ENCODE measurements at regions not wholly inside any gene's neighbourhood (a gene's known extent, or its start where the extent isn't known, plus 50 kb on each side); places are given as distances from the start of the nearest gene placed in this dataset.
"Not testable (repeated sequence)": the region's sequence is repeated elsewhere in the genome, so short reads cannot be mapped to it uniquely, and the experiment has no call there.

GRCh38 chr5:173496883-173497255, 119.6 kb downstream of the BOD1 start:
- DNase-seq (ENCODE audit: low read depth in 4 of 4, low spot score in 3 of 4) = no peak

GRCh38 chr5:173496129-173496882, 120.1 kb downstream of the BOD1 start:
- no peak for DNase-seq (ENCODE audit: low read depth in 4 of 4, low spot score in 3 of 4)

- no peak for DNase-seq (ENCODE audit: low read depth in 4 of 4, low spot score in 3 of 4)
Measured at GRCh38 chr5:173495225-173495904, 121.1 kb downstream of the BOD1 start.

- DNase-seq (ENCODE audit: low read depth in 4 of 4, low spot score in 3 of 4) = no peak
Measured at GRCh38 chr5:173494446-173494845, 122.0 kb downstream of the BOD1 start.

GRCh38 chr5:173493846-173494245, 122.6 kb downstream of the BOD1 start:
- no peak for DNase-seq (ENCODE audit: low read depth in 4 of 4, low spot score in 3 of 4)

- no peak for DNase-seq (ENCODE audit: low read depth in 4 of 4, low spot score in 3 of 4)
Measured at GRCh38 chr5:173493040-173493439, 123.4 kb downstream of the BOD1 start.

- DNase-seq (ENCODE audit: low read depth in 4 of 4, low spot score in 3 of 4) = no peak
Measured at GRCh38 chr5:173490681-173491080, 125.8 kb downstream of the BOD1 start.

GRCh38 chr5:173488144-173488543, 128.3 kb downstream of the BOD1 start:
- no peak for DNase-seq (ENCODE audit: low read depth in 4 of 4, low spot score in 3 of 4)

- no peak for DNase-seq (ENCODE audit: low read depth in 4 of 4, low spot score in 3 of 4)
Measured at GRCh38 chr5:173487300-173487699, 129.2 kb downstream of the BOD1 start.

- DNase-seq (ENCODE audit: low read depth in 4 of 4, low spot score in 3 of 4) = no peak
Measured at GRCh38 chr5:173486355-173487225, 129.9 kb downstream of the BOD1 start.

- no peak for DNase-seq (ENCODE audit: low read depth in 4 of 4, low spot score in 3 of 4)
Measured at GRCh38 chr5:173484569-173484968, 131.9 kb downstream of the BOD1 start.

GRCh38 chr5:173483599-173483998, 132.9 kb downstream of the BOD1 start:
- not testable (repeated sequence) for DNase-seq (ENCODE audit: low read depth in 4 of 4, low spot score in 3 of 4)

GRCh38 chr5:173483160-173483559, 133.3 kb downstream of the BOD1 start:
- DNase-seq (ENCODE audit: low read depth in 4 of 4, low spot score in 3 of 4) = no peak

GRCh38 chr5:173481821-173482220, 134.6 kb downstream of the BOD1 start:
- no peak for DNase-seq (ENCODE audit: low read depth in 4 of 4, low spot score in 3 of 4)

- DNase-seq (ENCODE audit: low read depth in 4 of 4, low spot score in 3 of 4) = no peak
Measured at GRCh38 chr5:173480896-173481295, 135.6 kb downstream of the BOD1 start.

GRCh38 chr5:173479711-173480110, 136.7 kb downstream of the BOD1 start:
- no peak for DNase-seq (ENCODE audit: low read depth in 4 of 4, low spot score in 3 of 4)

- DNase-seq (ENCODE audit: low read depth in 4 of 4, low spot score in 3 of 4) = no peak
Measured at GRCh38 chr5:173477345-173478040, 139.0 kb downstream of the BOD1 start.

- no peak for DNase-seq (ENCODE audit: low read depth in 4 of 4, low spot score in 3 of 4)
Measured at GRCh38 chr5:173475780-173476179, 140.7 kb downstream of the BOD1 start.

- no peak for DNase-seq (ENCODE audit: low read depth in 4 of 4, low spot score in 3 of 4)
Measured at GRCh38 chr5:173474881-173475287, 141.6 kb downstream of the BOD1 start.

- DNase-seq (ENCODE audit: low read depth in 4 of 4, low spot score in 3 of 4) = no peak
Measured at GRCh38 chr5:173473288-173473687, 143.2 kb downstream of the BOD1 start.

- DNase-seq (ENCODE audit: low read depth in 4 of 4, low spot score in 3 of 4) = no peak
Measured at GRCh38 chr5:173472784-173473278, 143.6 kb downstream of the BOD1 start.

Data from right renal pelvis (tissue), 4 donors.